OCI-LY7 (cell line): ENCODE measurements at regions not wholly inside any gene's neighbourhood (a gene's known extent, or its start where the extent isn't known, plus 50 kb on each side); places are given as distances from the start of the nearest gene placed in this dataset.
"Not testable (repeated sequence)": the region's sequence is repeated elsewhere in the genome, so short reads cannot be mapped to it uniquely, and the experiment has no call there.

ENCODE experiments used
- EZH2phosphoT487 ChIP-seq: fragments of 200-600 bp; sonication (generic); IDR thresholded peaks from 2 replicates; pipeline ENCODE4 v1.6.1; 2018; ENCODE audit warnings: low read depth, borderline replicate concordance, mild to moderate bottlenecking, mixed run types, antibody characterized with exemption, low read length, moderate library complexity, mixed read lengths
- TF ChIP-seq, protein P1 (sequence below): fragments of 200-600 bp; sonication (generic); conservative IDR thresholded peaks from 2 replicates; pipeline ENCODE4 v1.5.1; 2014; ENCODE audit warnings: mild to moderate bottlenecking, antibody characterized with exemption, low read length, moderate library complexity, mixed read lengths

DNA sequence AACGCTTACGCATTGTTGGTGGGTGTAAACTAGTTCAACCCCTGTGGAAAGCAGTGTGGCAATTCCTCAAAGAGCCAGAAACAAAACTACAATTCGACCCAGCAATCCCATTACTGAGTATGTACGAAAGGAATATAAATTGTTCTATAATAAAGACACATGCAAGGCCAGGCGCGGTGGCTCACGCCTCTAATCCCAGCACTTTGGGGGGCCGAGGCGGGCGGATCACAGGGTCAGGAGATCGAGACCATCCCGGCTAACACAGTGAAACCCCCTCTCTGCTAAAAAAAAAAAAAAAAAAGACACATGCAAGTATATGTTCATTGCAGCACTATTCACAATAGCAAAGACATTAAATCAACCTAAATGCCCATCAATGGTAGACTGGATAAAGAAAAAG, 217.6 kb upstream of the ISL1 start:
- TF ChIP-seq, protein P1, sequence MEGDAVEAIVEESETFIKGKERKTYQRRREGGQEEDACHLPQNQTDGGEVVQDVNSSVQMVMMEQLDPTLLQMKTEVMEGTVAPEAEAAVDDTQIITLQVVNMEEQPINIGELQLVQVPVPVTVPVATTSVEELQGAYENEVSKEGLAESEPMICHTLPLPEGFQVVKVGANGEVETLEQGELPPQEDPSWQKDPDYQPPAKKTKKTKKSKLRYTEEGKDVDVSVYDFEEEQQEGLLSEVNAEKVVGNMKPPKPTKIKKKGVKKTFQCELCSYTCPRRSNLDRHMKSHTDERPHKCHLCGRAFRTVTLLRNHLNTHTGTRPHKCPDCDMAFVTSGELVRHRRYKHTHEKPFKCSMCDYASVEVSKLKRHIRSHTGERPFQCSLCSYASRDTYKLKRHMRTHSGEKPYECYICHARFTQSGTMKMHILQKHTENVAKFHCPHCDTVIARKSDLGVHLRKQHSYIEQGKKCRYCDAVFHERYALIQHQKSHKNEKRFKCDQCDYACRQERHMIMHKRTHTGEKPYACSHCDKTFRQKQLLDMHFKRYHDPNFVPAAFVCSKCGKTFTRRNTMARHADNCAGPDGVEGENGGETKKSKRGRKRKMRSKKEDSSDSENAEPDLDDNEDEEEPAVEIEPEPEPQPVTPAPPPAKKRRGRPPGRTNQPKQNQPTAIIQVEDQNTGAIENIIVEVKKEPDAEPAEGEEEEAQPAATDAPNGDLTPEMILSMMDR: not testable (repeated sequence)
- TF ChIP-seq EZH2phosphoT487: not testable (repeated sequence)
